HG02885 (cell line): ENCODE measurements at regions not wholly inside any gene's neighbourhood (a gene's known extent, or its start where the extent isn't known, plus 50 kb on each side); places are given as distances from the start of the nearest gene placed in this dataset.
"Not testable (repeated sequence)": the region's sequence is repeated elsewhere in the genome, so short reads cannot be mapped to it uniquely, and the experiment has no call there.

Experiments
- ATAC-seq: cut with Tn5 transposase; IDR thresholded peaks from one replicate; pipeline ENCODE4 v1.9.1; 2021; ENCODE audit warnings: mild to moderate bottlenecking; ENCODE audit not compliant: unreplicated experiment, poor library complexity

- no peak for ATAC-seq
These were observed 545.7 kb downstream of the STK39 start for GRCh38 chr2:167701651-167702050.

GRCh38 chr2:167697948-167698347, 549.4 kb downstream of the STK39 start:
- no peak for ATAC-seq

- ATAC-seq: no peak
These were observed 550.2 kb downstream of the STK39 start for GRCh38 chr2:167697194-167697593.

GRCh38 chr2:167692936-167693335, 554.5 kb downstream of the STK39 start:
- no peak for ATAC-seq

GRCh38 chr2:167692191-167692590, 555.2 kb downstream of the STK39 start:
- no peak for ATAC-seq

GRCh38 chr2:167689444-167689843, 558.0 kb downstream of the STK39 start:
- no peak for ATAC-seq

GRCh38 chr2:167686691-167687090, 560.7 kb downstream of the STK39 start:
- no peak for ATAC-seq

GRCh38 chr2:167681234-167682015, 566.0 kb downstream of the STK39 start:
- ATAC-seq: no peak

GRCh38 chr2:167678158-167678557, 569.2 kb downstream of the STK39 start:
- no peak for ATAC-seq

GRCh38 chr2:167675906-167676305, 571.5 kb downstream of the STK39 start:
- no peak for ATAC-seq

GRCh38 chr2:167670588-167670987, 576.8 kb downstream of the STK39 start:
- ATAC-seq: no peak

GRCh38 chr2:167653131-167653530, 594.3 kb downstream of the STK39 start:
- ATAC-seq: no peak

- no peak for ATAC-seq
These were observed 595.0 kb downstream of the STK39 start for GRCh38 chr2:167652401-167652800.

GRCh38 chr2:167651406-167652151, 595.8 kb downstream of the STK39 start:
- ATAC-seq: no peak

GRCh38 chr2:167646557-167646956, 600.8 kb downstream of the STK39 start:
- no peak for ATAC-seq

GRCh38 chr2:167640096-167640495, 607.3 kb downstream of the STK39 start:
- no peak for ATAC-seq

GRCh38 chr2:167637741-167638140, 609.7 kb downstream of the STK39 start:
- ATAC-seq: no peak

- not testable (repeated sequence) for ATAC-seq
These were observed 615.1 kb downstream of the STK39 start for GRCh38 chr2:167632271-167632670.

- ATAC-seq: no peak
These were observed 620.4 kb downstream of the STK39 start for GRCh38 chr2:167626961-167627360.

GRCh38 chr2:167626301-167626700, 621.1 kb downstream of the STK39 start:
- no peak for ATAC-seq

GRCh38 chr2:167616997-167617396, 630.4 kb downstream of the STK39 start:
- no peak for ATAC-seq

GRCh38 chr2:167613471-167613870, 633.9 kb downstream of the STK39 start:
- ATAC-seq: no peak
